NCI-H345 treated with DMSO at 0.1 percent for 48 hours (cell line): ENCODE measurements at regions not wholly inside any gene's neighbourhood (a gene's known extent, or its start where the extent isn't known, plus 50 kb on each side); places are given as distances from the start of the nearest gene placed in this dataset.

Experiments used
- DNase-seq: peaks from one replicate; lab custom pipeline; 2025; ENCODE audit not compliant: unreplicated experiment; lab: John Stamatoyannopoulos, UW

DNA sequence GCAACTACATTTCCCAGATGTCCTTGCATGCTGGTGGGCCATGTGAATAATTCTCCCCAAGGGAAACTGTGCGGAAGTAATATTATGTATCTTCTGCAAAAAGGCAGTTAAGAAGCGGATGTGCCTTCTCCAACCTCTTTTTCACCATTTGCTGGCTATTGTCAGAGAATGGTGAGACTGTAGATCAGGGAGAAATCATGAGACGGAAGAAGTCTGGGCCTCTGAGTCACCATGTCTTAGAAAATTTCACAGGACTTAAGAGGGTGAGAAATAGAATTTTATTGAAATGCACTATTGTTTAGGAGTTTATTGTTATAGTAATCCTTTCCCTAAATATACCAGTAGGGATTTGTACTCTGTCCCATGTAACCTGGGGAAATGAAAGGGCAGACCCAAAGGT is 298.7 kb upstream of the ZC3H12C start:
- DNase-seq = no peak

DNA sequence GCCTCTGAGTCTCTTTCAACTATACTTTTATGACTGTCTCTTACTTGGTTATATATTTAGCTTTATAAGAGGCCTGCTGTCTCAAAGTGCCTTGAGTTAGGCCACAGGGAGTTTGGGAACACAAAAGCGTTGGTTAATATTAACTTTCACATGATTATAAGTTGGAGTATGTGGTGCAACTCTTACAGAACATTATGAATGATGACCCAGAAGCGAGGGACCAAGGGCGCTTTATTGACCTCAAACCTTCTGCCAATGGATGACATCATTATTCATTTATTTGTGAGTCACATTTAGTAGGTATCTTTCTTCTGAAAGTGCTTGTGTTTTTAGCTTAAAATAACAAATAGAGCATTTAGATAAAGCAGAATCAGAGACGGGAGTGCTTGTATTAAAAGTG is 298.0 kb upstream of the ZC3H12C start:
- no peak for DNase-seq

DNA sequence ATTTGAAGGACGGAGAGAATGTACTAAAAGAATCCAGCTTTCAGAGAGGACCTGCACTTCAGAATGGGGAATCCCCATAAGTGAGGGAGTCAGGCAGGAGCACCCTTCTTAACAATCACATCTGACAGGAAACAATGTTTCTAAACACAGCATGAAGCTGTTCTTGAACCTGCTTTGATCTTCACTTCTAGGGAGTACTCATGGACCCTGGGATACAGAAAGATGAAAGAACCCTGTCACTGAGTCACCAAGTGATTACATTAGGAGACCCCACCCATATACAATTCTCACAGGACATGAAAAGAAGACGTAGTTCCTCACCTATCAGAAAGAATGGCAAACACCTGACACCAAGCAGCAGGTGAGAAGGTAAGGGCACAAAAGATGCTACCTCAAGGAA is 296.9 kb upstream of the ZC3H12C start:
- DNase-seq = no peak

DNA sequence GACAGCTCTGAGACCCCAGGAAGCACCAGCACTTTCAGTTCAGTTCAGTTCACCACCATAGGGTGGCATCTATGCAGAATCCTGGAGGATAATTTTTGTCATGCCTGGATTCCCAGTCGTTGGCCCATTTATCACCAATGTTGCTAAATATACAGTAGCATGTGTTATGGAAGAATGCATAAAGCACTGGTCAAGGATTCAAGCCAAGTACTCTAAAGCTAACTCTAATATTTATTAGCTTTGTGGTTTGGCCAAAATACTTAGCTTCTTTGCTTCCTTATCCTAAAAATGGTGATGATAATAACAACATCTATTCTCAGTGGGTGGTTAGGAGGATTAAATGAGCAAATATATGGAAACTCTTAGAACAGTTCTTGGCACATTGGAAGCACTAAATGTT is 294.7 kb upstream of the ZC3H12C start:
- DNase-seq = no peak

- DNase-seq = no peak
Measured at GRCh38 chr11:109799604-109800003, 293.6 kb upstream of the ZC3H12C start.

- no peak for DNase-seq
Measured at GRCh38 chr11:109804911-109805310, 288.3 kb upstream of the ZC3H12C start.

GRCh38 chr11:109806205-109806604 is 287.0 kb upstream of the ZC3H12C start:
- no peak for DNase-seq

DNA sequence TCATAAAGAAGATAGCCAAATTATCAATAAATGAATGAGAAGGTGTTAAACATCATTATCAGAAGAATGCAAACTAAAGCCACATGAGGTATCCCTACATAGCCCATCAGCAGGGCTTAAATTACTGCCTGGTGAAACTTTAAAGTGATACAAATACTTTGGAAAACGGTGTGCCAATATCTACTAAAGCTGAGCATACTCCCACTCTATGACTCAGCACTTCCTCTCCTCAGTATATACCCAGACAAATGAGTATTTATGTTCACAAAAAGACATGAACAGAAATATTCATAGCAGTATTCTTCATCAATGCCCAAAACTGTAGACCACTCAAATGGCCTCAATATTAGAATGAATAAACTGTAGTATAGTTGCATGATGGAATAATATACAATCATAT is 284.6 kb upstream of the ZC3H12C start:
- no peak for DNase-seq

GRCh38 chr11:109814824-109815223 is 278.4 kb upstream of the ZC3H12C start:
- DNase-seq = no peak

GRCh38 chr11:109815500-109816150 is 277.6 kb upstream of the ZC3H12C start:
- no peak for DNase-seq

DNA sequence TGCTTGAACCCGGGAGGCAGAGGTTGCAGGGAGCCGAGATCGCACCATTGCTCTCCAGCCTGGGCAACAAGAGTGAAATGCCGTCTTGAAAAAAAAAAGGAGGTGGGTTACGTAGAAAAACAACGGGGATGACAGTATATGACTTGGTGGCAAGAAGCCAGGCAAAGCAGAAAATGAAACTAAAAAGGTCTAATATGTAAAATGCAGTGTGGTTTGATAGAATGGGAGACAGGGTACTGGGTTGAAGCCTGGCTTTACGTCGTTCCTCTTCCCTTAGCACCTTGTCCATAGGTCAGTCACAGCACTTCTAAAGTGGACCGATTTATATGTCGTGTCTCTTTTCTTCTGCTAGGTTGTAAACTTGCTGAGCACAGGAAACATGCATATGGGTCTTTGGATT is 274.9 kb upstream of the ZC3H12C start:
- DNase-seq = no peak

DNA sequence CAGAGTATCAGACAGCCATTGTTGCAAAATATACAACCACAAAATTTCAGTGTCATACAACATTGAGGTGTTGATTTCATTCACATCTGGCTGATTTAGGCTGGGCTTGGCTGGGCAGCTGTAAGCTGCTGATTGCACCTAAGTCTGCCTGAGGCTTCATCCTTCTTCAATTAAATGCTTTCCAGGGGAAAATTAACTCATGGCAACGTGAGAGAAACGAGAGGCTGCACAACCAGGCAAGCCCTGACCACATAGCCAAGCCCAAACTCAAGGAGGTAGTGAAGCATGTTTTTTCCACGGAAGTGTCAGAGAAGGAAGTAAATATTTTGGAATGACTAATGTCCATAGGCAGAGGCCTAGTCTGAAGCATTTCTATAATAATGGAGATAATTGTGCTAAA is 273.8 kb upstream of the ZC3H12C start:
- DNase-seq = no peak

DNA sequence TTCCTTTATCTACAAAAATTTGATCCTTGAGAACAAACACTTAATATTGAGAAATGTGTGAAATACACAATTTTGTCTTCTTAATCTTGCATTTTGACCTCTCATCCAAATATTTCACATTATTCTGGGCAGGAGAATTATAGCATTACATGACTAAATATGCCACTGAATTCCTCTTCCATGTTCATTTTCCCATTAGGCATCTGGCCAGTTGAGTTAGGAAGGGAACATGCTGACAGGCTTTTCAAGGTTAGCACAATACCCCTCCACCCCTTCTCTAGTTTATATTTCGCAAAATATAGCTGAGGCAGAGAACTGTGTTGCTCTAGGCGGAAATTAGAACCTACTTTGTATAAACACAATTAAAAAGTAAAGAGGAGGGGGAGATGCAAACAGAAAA is 271.7 kb upstream of the ZC3H12C start:
- DNase-seq = no peak

- no peak for DNase-seq
Measured at GRCh38 chr11:109822436-109823102, 270.6 kb upstream of the ZC3H12C start.

GRCh38 chr11:109828387-109828786 is 264.8 kb upstream of the ZC3H12C start:
- DNase-seq = no peak

GRCh38 chr11:109838026-109838425 is 255.2 kb upstream of the ZC3H12C start:
- DNase-seq = no peak

DNA sequence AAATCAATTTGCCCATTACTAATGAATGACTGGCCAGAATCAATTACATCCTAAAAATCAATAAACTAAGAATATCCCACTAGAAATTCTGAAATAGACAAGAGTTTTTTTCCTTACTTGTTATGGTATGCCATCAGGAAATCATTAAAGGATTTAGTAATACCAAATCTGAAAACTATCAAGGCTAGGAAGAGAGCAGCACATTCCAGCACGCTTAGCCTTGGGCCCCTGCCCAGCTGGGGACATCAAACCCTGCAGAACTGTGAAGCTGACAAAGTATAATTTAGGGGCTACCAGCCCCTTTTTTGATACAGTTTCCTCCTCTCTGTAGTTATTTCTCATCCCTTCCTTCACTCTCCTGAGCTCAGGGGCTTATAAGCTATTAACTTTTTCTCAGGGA is 247.8 kb upstream of the ZC3H12C start:
- no peak for DNase-seq

GRCh38 chr11:109847621-109848020 is 245.6 kb upstream of the ZC3H12C start:
- DNase-seq = no peak

DNA sequence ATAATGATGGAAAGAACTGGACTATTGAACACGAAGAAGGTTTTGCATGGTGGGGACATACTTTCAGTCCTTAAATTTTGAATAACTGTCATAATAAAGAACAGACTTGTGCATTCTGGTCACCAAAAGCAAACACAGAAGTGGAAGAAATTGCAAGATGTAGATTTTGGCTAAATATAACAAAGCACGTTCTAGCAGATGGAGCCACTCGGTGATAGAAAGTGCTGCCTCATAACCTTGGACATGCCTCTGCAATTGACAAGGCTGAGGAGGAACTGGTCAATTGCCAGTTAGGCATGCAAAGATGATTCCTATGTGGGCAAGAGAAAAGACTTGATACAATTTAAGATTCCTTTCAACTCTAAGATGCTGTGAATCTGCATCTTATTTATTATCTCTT is 244.1 kb upstream of the ZC3H12C start:
- no peak for DNase-seq

DNA sequence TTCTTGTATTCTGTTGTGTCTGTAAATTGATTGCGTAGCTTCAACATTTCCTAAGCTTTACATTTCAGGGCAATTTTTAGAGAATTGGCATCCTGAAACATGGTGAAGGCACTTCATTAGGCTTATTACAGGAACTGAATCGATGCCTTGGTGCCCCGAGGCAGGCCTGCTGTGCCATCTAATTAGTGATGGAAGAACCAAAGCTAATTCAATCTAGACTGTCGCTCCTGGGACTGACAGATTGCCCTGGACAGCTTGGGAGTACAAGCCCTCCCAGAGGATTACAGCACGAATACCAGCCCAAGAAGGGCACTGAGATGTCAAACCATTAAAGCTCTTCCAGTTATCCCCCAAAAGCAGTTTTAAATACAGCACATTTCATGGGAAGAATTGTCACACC is 243.2 kb upstream of the ZC3H12C start:
- no peak for DNase-seq

- no peak for DNase-seq
Measured at GRCh38 chr11:109851780-109852390, 241.3 kb upstream of the ZC3H12C start.

- DNase-seq = no peak
Measured at GRCh38 chr11:109853156-109853776, 239.9 kb upstream of the ZC3H12C start.
